IPS-15b (cell line): ENCODE measurements at regions not wholly inside any gene's neighbourhood (a gene's known extent, or its start where the extent isn't known, plus 50 kb on each side); places are given as distances from the start of the nearest gene placed in this dataset.

ENCODE experiments used
- H3K27me3 ChIP-seq: one replicate; pipeline ENCODE4 v1.6.1; 2013; ENCODE audit warnings: low read length; ENCODE audit not compliant: control insufficient read depth, insufficient read depth
- H3K36me3 ChIP-seq: one replicate; pipeline ENCODE4 v1.6.1; 2013; ENCODE audit warnings: low read length; ENCODE audit not compliant: control insufficient read depth, insufficient read depth
- H3K4me1 ChIP-seq: one replicate; pipeline ENCODE4 v1.6.1; 2013; ENCODE audit warnings: mild to moderate bottlenecking, low read length; ENCODE audit not compliant: control insufficient read depth, insufficient read depth
- H3K4me3 ChIP-seq: one replicate; pipeline ENCODE4 v1.5.1; 2013; ENCODE audit warnings: low read depth, low read length
- H3K9ac ChIP-seq: one replicate; pipeline ENCODE4 v1.6.1; 2013; ENCODE audit warnings: low read depth, mild to moderate bottlenecking, low read length
- H3K9me3 ChIP-seq: one replicate; pipeline ENCODE4 v1.6.1; 2013; ENCODE audit warnings: mild to moderate bottlenecking, low read length; ENCODE audit not compliant: control insufficient read depth, insufficient read depth

DNA sequence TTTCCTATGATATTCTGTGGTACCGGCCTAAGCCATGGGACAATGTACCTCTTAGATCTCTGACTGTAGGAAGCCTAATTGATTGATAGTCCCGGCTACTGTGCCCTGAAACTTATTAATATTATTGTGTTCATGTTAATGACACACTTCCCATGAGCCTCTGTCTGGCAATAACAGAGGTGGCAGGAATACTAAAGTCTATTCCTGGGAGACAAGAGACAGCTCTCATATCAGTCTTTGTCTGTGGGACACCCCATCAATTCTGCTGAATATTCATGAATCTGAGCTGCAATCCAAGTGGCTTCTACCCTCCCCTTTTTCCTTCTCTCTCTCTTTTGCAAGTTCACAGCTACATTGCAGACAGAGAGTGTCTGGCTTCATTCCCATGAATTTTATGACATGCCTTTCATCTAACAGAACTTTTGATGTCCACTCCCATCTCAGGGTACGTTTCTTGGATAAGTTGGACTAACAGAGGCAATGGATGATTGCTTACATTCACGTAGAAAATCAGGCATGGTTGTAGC, 907.5 kb downstream of the ZPLD1 start:
- no peaks in the 10 kb centered on the region for H3K4me1 ChIP-seq
- H3K9me3 ChIP-seq, result no peaks in the 10 kb centered on the region
- H3K4me3 ChIP-seq, result no peak overlapping the region
- H3K36me3 ChIP-seq, result no peaks in the 10 kb centered on the region
- no peak overlapping the region for H3K9ac ChIP-seq
- H3K27me3 ChIP-seq, result no peaks in the 10 kb centered on the region

DNA sequence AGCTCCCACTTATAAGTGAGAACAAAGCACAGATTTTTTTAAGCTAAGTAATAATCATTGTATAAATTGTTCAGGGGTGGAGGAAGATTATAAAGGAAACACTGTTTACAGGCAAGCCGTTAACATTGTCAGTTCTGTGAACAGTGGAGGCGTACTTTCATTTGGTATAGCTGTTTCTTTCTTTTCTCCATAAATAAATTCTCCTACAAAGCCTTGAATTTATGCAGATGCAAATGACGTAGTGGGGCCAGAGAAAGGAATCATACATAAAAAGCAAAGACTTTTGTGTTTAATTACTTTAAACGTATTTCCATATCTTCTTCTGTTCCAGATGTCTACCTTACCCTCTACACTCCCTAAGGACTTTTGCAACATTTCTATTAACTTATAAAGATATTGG, 914.9 kb downstream of the ZPLD1 start:
- Histone ChIP-seq H3K4me1 (no peaks in the 10 kb centered on the region), H3K36me3 (no peaks in the 10 kb centered on the region), H3K9me3 (no peaks in the 10 kb centered on the region)

DNA sequence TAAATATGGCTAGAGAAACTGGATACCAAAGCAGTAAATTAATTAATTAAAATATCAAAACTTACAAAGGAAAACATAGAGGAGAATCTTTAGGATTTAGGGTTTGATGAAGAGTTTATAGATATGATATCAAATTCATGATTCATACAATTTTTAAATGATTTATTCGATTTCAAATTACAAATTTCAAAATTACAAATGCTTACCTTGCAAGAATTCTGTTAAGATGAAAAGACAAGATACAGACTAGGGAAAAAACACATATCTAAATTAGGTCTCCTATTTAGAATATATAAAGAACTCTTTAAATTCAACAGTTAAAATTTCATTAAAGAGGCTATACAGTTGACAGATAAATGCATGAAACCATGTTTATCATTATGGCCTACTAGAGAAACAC, 930.7 kb downstream of the ZPLD1 start:
- Histone ChIP-seq H3K9ac (no peak overlapping the region), H3K9me3 (no peaks in the 10 kb centered on the region), H3K36me3 (no peaks in the 10 kb centered on the region), H3K27me3 (no peaks in the 10 kb centered on the region), H3K4me3 (no peak overlapping the region), H3K4me1 (no peaks in the 10 kb centered on the region)

More for the DNA sequence above, 914.9 kb downstream of the ZPLD1 start:
- H3K27me3 ChIP-seq, result no peaks in the 10 kb centered on the region
- no peak overlapping the region for H3K4me3 ChIP-seq
- no peak overlapping the region for H3K9ac ChIP-seq

DNA sequence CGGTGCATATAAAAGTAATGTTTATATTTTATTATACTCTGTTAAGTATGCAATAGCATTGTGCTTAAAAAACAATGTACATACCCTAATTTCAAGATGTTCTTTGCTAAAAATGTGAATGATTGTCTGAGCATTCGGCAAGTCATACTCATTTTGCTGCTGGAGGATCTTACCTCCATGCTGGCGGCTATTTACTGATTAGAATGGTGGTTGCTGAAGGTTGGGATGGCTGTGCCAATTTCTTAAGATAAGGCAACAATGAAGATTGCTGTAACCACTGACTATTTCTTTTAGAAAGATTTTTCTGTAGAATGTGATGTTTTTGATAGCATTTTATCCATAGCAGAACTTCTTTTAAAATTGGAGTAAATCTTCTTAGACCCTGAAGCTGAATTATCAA, 932.7 kb downstream of the ZPLD1 start:
- Histone ChIP-seq H3K9me3 (no peaks in the 10 kb centered on the region), H3K27me3 (no peaks in the 10 kb centered on the region), H3K4me3 (no peak overlapping the region), H3K4me1 (no peaks in the 10 kb centered on the region), H3K36me3 (no peaks in the 10 kb centered on the region), H3K9ac (no peak overlapping the region)

DNA sequence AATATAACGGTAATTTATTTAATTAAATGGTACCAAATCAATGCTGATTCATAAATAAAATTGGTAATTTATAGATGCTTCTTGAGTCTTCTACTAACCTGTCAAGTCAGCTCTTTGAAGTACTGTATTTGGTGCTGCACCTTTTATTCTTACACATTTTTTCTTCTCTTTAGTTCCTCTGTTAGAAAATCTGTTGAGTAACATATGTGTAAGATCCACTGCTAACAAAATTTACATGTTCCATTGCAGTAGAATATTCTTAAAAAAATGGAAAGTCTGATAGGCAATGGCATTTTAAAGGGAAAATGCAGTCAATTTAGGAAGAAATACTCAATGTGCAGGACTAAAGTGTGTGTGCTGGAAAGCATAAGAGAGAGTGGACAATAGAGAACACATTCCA, 936.6 kb downstream of the ZPLD1 start:
- no peaks in the 10 kb centered on the region for H3K36me3 ChIP-seq
- no peaks in the 10 kb centered on the region for H3K27me3 ChIP-seq
- no peaks in the 10 kb centered on the region for H3K4me1 ChIP-seq
- H3K9me3 ChIP-seq, result no peaks in the 10 kb centered on the region
- H3K4me3 ChIP-seq, result no peak overlapping the region
- H3K9ac ChIP-seq, result no peak overlapping the region

DNA sequence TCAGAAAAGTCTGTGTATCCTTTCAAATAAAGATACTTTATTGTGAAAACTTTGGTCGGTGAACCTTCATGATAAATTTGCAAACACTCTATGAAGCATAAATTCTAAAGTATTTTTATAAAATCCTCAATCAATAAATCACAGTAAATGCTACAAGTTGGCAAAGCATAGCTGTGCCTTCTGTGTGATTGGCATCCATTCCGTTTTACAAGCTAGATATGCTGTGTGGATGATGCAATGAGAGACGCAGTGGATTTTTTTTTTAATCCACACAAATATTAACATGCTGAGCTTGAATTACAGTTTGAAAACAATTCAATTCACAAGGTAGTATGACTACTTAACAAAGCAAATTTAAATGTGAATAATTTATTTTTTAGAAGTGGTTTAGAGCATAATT, 937.2 kb downstream of the ZPLD1 start:
- Histone ChIP-seq H3K9ac (no peak overlapping the region), H3K27me3 (no peaks in the 10 kb centered on the region), H3K4me3 (no peak overlapping the region), H3K36me3 (no peaks in the 10 kb centered on the region), H3K9me3 (no peaks in the 10 kb centered on the region), H3K4me1 (no peaks in the 10 kb centered on the region)

DNA sequence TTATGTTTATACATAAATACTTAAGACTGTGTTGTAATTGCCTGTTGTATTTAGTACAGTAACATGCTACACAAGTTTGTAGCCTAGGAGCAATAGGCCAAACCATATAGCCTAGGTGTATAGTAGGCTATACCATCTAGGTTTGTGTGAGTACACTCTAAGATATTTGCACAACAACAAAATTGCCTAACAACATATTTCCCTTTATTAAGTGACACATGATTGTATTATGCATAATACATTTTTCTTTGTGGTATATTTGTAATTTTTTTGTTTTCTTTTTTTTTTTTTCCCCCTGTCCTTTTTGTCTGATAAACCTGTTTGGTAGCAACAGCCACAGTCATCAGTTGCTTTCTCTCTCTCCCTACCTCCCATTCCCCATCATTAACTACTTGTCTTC, 945.6 kb downstream of the ZPLD1 start:
- H3K36me3 ChIP-seq, result no peaks in the 10 kb centered on the region
- H3K4me3 ChIP-seq, result no peak overlapping the region
- H3K4me1 ChIP-seq, result no peaks in the 10 kb centered on the region
- H3K9me3 ChIP-seq, result no peaks in the 10 kb centered on the region
- H3K9ac ChIP-seq, result no peak overlapping the region
- H3K27me3 ChIP-seq, result no peaks in the 10 kb centered on the region

DNA sequence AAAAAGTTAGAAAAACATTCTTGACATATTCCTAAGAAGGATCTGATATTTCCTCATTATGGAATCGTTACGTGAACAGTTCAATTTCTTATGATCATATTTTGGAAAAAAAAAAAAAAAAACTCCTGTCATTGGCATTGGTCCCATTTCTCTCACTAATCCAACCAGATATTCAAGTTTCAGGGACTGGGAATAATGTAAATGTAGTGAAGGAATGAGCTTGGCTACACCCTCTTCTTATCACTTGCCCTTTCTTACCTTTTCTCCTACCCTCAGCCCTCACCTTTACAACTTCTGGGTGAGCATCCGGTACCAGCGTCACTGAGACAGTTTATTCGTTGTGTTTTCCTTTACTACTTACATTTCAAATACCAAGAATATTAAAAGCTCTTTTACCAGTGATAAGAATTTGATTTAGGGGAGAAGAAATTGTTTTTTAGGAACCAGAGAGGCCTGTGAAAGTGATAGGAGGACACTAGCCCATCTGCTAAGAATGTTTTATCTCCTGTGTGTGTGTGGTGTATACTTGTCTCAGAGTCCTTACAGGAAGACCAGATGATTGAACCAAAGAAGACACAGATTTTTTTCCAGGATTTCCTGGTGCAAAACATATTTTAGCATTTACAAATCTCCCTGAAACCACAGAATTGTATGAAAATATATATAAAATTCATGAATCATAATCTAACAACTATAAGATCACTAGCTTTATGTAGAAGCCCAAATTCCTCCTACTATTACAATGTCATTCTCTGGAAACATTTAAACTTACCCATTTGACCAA, 946.7 kb downstream of the ZPLD1 start:
- H3K4me3 ChIP-seq, result no peak overlapping the region
- H3K4me1 ChIP-seq, result no peaks in the 10 kb centered on the region
- no peak overlapping the region for H3K9ac ChIP-seq
- H3K27me3 ChIP-seq, result no peaks in the 10 kb centered on the region
- H3K36me3 ChIP-seq, result no peaks in the 10 kb centered on the region
- no peaks in the 10 kb centered on the region for H3K9me3 ChIP-seq

DNA sequence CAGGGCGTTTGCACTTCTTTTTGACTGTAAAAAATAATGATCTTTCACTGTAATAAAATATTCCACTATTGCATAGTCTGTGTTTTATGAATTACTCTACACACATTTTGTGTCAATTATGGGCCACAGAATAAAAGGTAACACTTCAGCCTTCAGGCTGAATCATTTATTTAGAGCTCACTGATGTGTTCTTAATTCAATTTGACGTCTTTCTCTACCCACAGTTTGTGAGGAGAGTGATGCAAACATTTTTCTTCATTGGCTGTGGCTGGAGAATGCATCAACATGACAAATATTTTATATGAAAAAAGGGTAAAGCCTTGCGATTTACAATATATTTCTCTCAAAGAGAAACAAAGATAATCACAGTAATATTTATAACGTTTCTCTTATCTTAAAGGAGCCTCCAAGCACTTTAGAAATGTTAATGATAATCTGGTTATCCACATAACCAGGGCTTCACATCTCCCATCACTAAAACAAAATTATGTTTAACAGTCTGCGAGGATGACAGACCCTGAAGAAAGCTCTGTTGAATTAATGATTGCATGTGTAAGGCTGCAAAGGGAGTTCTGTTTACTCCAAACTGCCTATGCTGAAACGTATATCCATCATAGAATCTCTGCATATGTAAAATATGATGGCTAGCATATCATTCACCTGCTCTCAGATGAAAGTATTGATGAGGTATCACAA, 951.3 kb downstream of the ZPLD1 start:
- no peaks in the 10 kb centered on the region for H3K4me1 ChIP-seq
- no peak overlapping the region for H3K9ac ChIP-seq
- no peaks in the 10 kb centered on the region for H3K9me3 ChIP-seq
- no peak overlapping the region for H3K4me3 ChIP-seq
- H3K36me3 ChIP-seq, result no peaks in the 10 kb centered on the region
- no peaks in the 10 kb centered on the region for H3K27me3 ChIP-seq

DNA sequence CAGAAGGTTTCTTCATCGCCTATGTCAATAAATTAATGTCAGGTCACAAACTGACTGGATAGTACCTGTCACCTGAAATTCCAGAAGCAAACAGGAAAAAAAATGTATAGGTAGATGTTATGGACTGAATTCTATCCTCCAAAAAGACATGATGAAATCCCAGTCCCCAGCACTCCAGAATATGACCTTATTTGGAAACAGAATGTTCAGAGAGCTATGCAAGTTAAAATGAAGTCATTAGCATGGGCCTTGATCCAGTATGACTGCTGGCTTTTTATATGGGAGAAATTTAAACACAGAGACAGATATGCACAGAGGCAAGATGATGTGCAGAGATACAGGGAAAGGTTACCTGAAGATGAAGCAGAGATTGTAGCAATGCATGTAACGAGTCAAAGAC, 953.4 kb downstream of the ZPLD1 start:
- no peaks in the 10 kb centered on the region for H3K9me3 ChIP-seq
- no peak overlapping the region for H3K9ac ChIP-seq
- no peaks in the 10 kb centered on the region for H3K27me3 ChIP-seq
- H3K4me1 ChIP-seq, result no peaks in the 10 kb centered on the region
- H3K4me3 ChIP-seq, result no peak overlapping the region
- no peaks in the 10 kb centered on the region for H3K36me3 ChIP-seq

DNA sequence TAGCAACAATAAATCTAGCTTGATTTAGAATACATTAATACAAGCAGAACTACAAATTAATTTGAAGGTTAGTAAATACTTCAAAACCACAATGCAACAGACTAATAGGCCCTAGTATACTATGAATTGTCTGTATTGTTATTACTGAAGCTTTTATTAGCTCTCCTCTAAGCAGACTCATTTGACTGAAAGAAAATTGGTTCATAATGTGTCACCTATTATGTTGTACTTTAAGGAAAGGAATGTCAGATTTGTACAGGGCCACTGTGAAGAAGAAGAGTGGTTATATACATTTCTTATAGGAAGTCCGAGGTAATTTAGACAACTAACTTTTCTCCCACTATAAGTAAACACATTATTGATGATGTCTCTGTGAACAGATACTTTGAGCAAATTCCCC, 954.5 kb downstream of the ZPLD1 start:
- H3K4me1 ChIP-seq, result no peaks in the 10 kb centered on the region

More for the DNA sequence above, 954.5 kb downstream of the ZPLD1 start:
- no peak overlapping the region for H3K9ac ChIP-seq
- H3K9me3 ChIP-seq, result no peaks in the 10 kb centered on the region
- no peaks in the 10 kb centered on the region for H3K36me3 ChIP-seq
- no peaks in the 10 kb centered on the region for H3K27me3 ChIP-seq
- H3K4me3 ChIP-seq, result no peak overlapping the region
